HG03469 (cell line): ENCODE measurements at regions not wholly inside any gene's neighbourhood (a gene's known extent, or its start where the extent isn't known, plus 50 kb on each side); places are given as distances from the start of the nearest gene placed in this dataset.
"Not testable (repeated sequence)": the region's sequence is repeated elsewhere in the genome, so short reads cannot be mapped to it uniquely, and the experiment has no call there.

Experiments used
- ATAC-seq: cut with Tn5 transposase; IDR thresholded peaks from one replicate; pipeline ENCODE4 v1.9.1; 2021; ENCODE audit warnings: mild to moderate bottlenecking, moderate library complexity, moderate number of reproducible peaks; ENCODE audit not compliant: unreplicated experiment

DNA sequence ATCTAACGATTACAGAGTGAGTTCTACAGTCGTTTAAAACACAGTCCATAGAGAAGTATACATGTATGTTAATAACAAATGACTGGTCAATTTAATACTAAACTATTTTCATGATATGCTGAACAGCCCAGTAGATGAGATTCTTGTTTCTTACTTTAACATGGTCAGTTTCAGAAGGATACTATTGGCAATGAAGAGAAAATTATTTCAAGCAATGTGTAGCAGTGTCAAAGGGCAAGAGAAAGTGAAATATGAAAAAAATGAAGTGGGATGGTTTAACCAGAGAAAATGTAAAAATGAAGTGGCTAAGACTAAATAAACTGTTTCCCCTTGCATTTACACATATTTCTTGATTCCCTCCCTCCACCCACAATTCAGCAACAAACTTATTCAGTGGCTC, 192.1 kb upstream of the TTC14 start:
- no peak for ATAC-seq

DNA sequence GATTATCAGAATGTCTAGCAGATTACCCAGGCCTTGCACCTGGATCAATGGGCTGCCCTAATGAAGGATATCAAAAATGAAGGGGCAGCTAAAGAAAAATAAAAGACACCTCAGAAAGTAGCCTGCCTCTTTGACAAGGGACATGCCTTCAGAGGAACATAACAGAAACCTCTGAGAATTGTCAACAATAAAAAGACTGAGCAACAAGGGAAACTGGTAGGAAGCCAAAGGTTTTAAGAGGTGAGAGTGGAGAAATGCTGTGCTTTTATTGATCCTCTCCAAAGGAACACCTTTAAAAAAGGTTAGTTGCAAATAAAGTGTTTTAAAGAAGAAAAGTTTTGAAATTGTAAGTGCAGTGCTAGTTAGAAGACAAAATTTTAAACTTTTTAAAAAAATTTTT, 187.8 kb upstream of the TTC14 start:
- ATAC-seq: no peak

DNA sequence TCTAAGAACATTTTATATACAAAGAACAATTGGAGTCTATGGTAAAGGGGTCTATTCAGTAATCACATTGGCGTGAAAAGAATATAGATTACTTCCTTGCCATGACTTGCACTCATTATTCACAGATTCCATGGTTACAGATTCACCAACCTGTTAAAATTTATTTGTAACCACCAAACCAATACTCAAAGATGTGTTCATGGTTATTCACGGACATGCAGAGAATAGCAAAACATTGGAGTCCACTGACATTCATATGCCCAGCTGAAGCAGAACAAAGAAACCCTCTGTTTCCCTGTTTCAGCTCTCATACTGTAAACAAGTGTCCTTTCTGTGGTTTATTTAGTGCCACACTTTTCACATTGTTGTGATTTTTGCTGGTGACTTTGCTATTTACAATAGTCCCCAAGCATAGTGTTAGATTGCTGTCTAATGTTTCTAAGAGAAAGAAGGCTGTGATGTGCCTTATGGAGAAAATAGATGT, 185.8 kb upstream of the TTC14 start:
- ATAC-seq: no peak

DNA sequence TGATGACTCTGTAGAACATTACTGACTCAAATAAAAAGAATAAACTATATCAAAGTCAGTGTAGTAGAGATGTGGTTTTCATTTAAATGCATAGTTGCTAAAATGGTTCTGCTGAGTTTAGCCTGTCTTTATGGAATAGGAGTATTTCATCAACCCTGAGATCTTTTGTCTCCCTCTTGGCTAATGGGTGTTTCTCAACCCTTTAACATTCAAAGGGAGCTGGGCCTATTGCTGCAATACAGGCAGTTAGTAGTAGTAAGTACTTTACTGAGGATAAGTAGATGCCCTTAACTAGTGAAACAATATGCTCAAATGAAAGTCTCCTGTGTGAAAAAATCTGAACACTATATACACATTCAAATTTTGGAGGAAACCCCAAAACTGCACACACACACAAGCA, 184.7 kb upstream of the TTC14 start:
- ATAC-seq: no peak

DNA sequence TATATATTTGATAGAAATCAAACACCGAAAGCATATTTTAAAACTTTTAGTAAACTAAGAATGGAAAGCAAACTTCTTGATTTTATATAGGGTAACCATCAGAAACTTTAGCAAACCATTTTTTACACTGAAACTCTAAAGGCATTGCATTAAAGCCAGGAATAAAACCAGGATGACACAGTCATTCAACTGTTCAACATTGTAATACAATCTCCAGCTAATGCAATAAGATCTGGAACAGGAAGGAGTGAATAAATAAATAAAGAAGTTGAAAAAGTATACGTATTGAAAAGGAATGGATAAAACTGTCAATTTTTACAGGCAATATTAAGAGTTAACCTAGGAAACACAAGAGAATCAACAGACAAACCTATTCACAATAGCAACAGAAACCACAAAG, 181.9 kb upstream of the TTC14 start:
- no peak for ATAC-seq

DNA sequence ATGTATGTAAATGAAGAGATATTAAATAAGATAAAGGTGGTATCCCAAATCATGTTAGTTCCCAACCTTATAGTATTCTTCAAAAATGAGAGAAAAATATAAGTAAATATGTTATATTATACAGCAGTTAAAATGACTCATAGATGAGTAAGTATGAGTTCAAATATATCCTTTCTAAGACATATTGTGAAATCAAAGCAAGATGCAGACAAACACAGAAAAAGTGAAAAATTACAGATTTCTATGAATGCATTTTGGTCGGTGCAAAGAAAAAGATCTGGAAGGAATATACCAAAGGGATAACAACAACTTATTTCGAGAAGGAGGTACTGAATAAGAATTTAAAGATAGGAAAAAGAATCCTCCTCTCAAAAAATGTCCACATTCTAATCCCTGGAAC, 181.2 kb upstream of the TTC14 start:
- ATAC-seq: no peak

DNA sequence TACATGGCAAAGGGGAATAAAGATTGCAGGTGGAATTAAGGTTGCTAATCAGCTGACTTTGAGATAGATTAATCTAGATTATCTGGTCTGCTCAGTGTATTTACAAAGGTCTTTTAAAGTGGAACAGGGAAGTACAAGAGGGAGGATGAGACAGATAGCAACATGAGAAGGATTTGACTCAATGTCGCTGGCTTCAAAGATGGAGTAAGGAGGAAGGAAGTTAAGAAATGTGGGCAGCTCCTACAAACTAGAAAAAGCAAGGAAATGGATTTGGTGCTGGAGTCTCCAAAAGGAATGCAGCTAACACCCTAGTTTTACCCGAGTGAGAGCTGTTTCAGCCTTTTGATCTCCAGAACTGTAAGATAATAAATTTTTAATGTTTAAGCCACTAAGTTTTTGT, 180.7 kb upstream of the TTC14 start:
- no peak for ATAC-seq

DNA sequence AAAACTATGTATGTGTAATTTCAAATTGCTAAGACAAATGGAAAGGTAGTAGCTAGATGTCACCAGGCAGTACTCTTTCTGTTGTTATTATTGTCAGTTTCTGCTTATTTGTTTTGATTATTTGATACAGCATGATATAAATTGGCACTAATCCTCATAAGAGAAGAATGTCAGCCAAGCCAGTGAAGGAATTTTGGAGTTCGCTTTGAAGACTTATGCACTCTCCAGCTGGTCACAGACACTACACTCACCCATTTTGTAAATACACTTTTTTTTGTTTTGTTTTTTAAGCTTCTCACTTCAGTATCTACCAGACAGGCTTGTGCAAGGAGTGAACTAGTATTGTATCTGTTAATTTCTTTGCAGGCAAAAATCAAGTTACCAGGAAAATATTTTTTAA, 180.2 kb upstream of the TTC14 start:
- no peak for ATAC-seq

DNA sequence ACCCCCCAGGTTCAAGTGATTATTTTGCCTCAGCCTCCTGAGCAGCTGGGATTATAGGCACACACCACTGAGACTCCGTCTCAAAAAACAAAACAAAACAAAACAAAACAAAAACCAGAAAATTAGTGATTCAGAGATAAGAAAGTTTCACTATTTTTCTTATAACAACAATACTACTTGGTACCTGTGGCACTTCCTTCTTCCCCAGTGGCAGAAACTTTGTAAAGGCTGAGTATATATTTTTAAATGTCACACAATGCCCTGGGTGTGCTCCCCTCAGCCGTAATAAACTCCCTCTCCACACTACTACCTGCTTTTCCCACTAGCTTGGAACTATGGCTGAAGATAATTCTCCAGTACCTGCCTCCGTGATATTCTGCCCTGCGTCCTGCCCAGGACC, 177.7 kb upstream of the TTC14 start:
- ATAC-seq: not testable (repeated sequence)

DNA sequence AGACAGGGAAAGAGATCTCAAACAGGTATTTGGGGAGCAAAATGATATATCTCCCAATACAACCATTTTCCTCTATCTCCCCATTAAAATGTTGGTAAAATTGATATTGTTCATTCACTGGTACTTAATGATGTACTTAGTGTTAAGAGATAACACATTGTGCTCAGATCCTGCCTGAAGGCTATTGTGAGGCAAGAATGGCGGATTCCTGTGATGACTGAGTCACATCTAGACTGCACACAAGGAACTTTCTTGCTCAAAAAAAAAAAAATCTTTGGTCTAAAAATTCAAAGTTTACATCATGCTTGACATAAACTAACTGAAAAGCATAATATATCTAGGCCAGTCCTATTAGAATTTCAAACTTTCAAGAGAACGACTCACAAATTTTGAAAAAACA, 171.1 kb upstream of the TTC14 start:
- no peak for ATAC-seq

DNA sequence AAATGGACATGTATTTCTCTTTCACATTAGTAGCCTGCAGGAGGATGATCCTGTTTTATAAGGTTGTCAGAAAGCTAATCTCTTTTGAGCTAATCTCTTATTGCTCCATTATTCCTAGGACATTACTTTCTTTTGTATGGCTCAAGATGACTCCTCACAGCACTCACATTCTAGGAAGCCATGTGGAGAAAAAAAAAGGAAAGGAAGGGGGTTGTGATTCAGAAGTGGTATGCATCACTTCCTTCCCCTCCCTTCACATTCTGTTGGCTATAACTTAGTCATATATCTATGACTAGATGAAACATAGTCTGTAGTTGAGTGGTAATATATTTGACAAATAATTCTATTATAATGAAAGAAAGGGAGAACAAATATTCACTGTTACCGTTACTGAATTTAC, 168.8 kb upstream of the TTC14 start:
- ATAC-seq: no peak

DNA sequence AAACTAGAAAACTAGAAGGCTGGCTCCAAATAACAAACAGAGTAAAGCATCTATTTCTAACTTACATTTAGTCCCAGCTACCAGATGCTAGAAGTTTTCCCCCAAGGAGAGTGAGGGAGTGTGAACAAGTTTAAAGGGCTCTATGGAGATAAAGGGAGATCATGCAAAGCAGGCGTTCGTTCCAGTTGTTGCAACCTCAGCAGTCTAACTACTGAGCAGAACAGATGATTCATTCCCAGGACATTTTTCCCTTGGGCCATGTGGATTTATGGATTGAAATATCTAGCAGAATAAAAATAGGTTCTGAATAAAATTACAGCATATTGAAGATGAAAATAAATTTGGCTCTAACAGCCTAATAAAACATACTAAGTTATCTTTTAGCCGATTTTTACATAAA, 154.8 kb upstream of the TTC14 start:
- ATAC-seq: no peak

DNA sequence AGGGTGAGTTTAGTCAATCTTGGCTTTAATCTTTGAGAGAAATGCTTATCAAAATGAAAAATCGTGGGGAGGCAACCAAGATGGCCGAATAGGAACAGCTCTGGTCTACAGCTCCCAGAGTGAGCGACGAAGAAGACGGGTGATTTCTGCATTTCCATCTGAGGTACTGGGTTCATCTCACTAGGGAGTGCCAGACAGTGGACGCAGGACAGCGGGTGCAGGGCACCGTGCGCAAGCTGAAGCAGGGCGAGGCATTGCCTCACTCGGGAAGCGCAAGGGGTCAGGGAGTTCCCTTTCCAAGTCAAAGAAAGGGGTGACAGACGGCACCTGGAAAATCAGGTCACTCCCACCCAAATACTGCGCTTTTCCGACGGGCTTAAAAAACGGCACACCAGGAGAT, 153.6 kb upstream of the TTC14 start:
- ATAC-seq: not testable (repeated sequence)

DNA sequence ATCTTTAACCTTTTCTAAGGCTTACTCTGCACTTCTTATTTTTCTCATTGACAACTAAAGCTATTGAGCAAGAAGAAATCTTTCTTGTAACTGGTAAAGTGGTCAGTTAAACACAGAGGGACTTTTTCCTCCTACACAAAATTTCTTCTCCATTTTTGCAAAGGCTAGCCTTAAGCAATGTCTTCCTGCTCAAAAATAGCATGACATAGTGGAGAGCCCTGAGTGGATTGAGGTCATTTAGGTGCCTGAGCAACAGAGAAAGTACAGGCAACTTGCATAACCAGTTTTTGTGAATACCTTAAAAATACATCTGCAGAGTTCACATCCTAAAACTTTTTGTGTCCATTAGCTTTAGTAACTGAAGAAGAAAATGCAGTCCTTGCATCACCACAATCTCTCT, 144.7 kb upstream of the TTC14 start:
- ATAC-seq: no peak

DNA sequence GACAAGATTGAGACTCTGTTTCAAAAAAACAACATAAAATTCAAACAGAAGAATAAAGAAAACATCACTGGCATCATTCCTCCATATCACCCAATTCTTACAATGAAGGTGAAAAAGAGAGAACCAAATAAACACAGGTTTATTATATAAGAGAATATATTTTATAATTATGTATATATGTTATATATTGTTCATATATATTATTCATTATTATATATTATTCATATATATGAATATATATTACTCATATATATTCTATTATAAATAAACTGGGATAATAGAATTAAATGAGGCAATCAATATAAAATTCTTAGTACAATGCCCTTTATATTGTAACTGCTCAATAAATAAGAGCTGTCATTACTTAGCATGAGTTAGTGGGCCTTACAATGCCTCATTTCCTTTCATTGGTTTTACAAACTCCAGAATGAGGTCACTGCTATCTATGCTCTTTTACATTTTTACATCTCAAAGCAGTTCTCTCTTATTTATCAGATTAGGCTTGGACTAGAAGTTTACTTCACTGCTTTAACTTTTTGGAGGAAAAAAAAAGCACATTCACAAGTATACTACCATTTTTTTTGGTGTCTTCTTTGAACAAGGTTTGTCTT, 135.5 kb upstream of the TTC14 start:
- no peak for ATAC-seq

DNA sequence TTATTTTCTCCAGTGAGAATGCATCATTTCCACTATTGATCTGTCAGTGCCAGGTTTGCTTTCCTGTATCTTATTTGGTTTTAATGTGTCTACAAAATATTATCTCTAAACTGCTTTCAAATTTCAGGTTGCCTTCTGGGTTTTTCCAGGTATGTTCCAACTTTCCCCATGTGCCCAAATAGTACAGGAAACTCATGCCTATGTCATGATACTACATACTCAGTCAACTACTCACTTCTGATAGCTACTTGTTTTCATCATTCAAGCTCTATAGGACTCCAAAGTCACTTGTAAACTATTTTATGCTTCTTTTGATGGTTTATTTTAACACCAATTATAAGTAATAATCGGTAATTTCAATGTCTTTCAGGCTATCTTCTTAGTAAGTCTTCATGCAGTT, 134.8 kb upstream of the TTC14 start:
- ATAC-seq: no peak

DNA sequence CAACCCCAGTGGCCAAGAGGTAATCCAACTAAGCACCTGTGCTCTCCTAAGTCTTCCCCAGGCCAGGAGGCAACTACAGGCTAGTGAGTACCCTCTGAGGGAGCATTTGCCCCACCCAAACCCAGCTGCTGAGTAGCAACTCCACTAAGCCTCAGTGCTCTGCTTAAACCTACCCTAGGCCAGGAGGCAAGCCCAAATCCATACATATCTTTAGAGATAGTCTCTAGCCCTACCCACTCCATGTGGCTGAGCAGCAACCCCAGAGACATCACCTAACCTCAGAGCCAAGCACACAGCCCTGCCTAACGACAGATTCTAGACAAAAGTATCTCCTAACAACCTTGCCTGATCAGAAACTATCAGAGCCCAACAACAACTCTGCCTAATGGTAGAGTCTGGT, 132.8 kb upstream of the TTC14 start:
- ATAC-seq: no peak

DNA sequence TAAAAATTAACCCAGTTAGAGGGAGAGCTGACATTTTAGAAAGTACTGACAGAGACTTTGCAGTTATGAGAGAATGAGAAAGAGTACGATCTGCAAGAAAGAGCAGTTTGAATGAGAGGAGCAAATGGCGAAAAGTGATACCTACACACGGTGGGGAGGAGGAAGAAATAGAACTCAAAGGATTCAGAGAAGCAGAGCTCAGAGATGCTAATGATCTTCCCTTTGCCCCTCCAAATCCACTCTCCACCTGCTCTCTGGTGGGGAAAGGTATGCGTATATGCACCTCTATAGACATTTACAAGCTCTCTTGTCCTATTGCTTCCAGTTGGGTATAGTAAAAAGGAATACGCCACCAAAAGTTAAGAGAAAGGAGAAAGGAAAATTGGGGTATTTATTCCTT, 123.3 kb upstream of the TTC14 start:
- ATAC-seq: no peak

DNA sequence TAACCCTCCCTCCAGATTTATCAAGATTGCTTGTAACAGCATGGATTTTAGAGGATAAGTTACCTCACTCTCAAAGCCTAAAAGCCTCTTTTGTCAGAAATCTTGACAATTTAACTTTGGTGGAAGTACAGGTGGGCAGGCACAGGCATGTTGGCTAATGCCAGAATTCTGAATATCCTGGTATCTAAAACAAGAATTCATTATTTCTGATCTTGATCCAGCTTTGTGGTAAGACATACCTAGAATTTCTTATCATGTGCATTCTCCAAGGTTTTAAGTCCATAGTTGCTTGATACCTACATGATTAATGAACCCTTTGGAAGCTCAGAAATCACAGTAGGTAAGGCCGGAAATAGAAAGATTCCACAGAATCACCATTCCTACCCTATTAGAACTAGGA, 109.9 kb upstream of the TTC14 start:
- ATAC-seq: no peak

DNA sequence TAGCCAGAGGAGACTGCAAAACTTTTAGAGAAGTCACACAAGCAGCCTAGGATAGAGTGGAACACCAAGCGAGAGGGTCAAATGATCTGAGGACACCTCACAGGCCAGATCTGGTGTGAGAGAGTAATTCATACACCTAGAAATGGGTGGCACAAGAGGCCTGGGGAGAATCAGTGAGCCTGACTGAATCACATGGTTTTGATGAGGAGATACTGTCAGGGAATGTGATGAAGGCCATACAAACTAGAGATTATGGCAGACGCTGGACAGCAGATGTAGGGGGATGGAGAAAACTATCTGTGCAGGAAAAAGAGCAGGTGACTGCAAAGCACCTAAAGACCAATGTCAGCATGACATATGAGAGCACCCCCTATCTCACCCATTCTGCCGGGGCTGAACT, 105.0 kb upstream of the TTC14 start:
- ATAC-seq: no peak

DNA sequence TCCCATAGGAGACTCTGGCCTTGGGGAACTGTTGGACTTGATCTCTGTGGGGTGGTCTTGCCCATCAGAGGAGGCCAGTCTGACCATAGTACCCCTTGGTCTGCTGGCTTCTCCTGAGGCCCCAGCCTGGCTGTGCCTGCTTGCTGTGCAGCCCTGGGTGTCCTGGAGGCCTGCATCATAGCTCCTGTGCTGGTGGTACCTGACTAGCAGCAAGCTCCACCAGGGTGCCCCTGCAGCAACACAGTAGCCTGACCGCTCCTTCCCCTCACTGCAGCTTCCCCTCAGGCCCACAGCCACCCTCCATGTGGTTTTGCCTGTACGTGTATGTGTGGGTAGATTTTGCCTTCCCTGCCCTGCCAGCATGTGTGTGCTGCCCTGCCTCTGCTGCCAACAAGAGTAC, 85.6 kb upstream of the TTC14 start:
- no peak for ATAC-seq

DNA sequence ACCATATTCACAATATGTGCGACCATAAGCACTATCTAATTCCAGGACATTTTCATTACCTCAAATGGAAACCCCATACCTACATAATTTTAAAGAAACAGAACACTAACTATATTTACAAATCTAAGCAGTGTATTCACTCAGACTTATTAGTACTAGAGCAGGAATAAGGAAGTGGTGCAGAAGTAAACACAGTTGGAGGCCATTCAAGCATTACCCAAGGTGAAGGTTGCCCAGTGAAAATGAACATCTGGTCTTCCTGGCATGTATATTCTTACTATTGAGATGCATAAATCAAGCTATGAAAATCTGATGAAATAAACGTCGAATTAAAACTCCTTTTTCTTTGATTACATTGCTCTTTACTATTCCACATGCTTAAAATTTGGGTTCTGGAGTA, 78.9 kb upstream of the TTC14 start:
- no peak for ATAC-seq

DNA sequence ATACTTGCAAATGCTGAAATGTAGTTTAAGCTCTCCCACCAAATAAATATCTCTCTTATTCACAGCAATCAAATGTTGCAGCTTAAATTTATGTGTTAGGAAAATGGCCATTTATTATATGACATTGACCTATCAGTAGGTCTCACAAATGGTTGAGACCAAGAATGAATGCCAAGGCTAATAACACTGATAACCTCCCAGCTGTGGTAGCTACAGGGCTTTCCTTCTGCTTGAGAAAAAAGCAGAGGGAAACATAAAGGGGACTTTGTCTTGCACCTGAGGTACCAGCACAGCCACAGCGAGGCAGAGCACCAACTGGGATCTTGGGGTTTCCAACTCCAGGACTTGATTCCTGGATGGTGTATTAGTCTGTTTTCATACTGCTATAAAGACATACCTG, 73.1 kb upstream of the TTC14 start:
- ATAC-seq: no peak

DNA sequence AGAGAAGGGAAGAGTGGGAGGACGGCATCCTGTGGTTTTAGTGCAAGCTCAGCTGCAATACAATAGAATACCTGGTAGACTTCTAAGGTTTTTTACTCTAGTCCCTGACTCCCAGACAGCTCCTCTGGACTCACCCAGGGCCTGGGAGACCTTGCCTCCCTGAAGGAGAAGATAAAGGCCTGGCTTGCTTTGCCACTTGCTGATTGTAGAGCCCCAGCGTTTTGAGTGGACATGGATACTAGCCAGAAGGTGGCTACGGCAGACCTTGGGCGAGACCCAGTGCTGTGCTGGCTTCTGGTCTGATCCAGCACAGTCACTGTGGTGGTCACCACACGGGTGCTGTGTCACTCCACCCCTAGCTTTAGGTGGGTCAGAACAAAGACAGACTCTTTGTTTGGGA, 72.2 kb upstream of the TTC14 start:
- ATAC-seq: no peak
